Caco-2 (cell line): ENCODE measurements at regions not wholly inside any gene's neighbourhood (a gene's known extent, or its start where the extent isn't known, plus 50 kb on each side); places are given as distances from the start of the nearest gene placed in this dataset.

Experiments used
- BruUV-seq: library from RNA; stranded (reverse); fragments of 400-500 nt; replicated peaks from 2 replicates; lab custom pipeline; 2021; lab: Mats Ljungman, UMichigan
- CTCF ChIA-PET: fragments of 300-600 bp; sonication (Branson Sonifier 250); formaldehyde crosslinking; loops from one replicate; lab custom pipeline; 2022; ENCODE audit warnings: antibody characterized with exemption; lab: Charles Lee
- POLR2A ChIA-PET: fragments of 300-600 bp; sonication (Branson Sonifier 250); formaldehyde crosslinking; loops from one replicate; lab custom pipeline; 2022; ENCODE audit warnings: antibody characterized with exemption; lab: Charles Lee
- DNase-seq, 2 experiments: peaks; one replicate each; pipeline versions ENCODE4 v3.0.0 to v3.0.0-alpha.2; 2020 to 2022
- H3K27me3 ChIP-seq: replicated peaks from 2 replicates; pipeline ENCODE4 v1.6.0; 2011; ENCODE audit warnings: low read length; ENCODE audit not compliant: control insufficient read depth, insufficient read depth
- H3K36me3 ChIP-seq: 2 replicates; pipeline ENCODE4 v1.5.1; 2011; ENCODE audit warnings: low read length; ENCODE audit not compliant: control insufficient read depth, insufficient read depth
- H3K4me1 ChIP-seq: fragments of 250-450 bp; sonication (Bioruptor Pico); 2 replicates; pipeline ENCODE4 v1.5.1; 2020; ENCODE audit warnings: mild to moderate bottlenecking
- H3K4me3 ChIP-seq: 2 replicates; pipeline ENCODE4 v1.5.1; 2011; ENCODE audit warnings: low read depth, mild to moderate bottlenecking, control low read depth, low read length
- H3K9me3 ChIP-seq: fragments of 250-450 bp; sonication (Bioruptor Pico); 2 replicates; pipeline ENCODE4 v1.5.1; 2020; ENCODE audit warnings: mild to moderate bottlenecking, moderate library complexity
- H3K27ac Mint-ChIP-seq: one replicate; pipeline ENCODE4 v1.8.0; 2022; ENCODE audit warnings: mixed read lengths; ENCODE audit not compliant: unreplicated experiment
- H3K27me3 Mint-ChIP-seq: one replicate; pipeline ENCODE4 v1.8.0; 2022; ENCODE audit warnings: mixed read lengths; ENCODE audit not compliant: insufficient read depth, unreplicated experiment
- H3K36me3 Mint-ChIP-seq: one replicate; pipeline ENCODE4 v1.8.0; 2022; ENCODE audit warnings: mild to moderate bottlenecking, mixed read lengths; ENCODE audit not compliant: insufficient read depth, unreplicated experiment
- H3K4me1 Mint-ChIP-seq: one replicate; pipeline ENCODE4 v1.8.0; 2022; ENCODE audit warnings: low read depth, mixed read lengths; ENCODE audit not compliant: unreplicated experiment
- H3K4me3 Mint-ChIP-seq: one replicate; pipeline ENCODE4 v1.8.0; 2022; ENCODE audit warnings: mild to moderate bottlenecking, moderate library complexity, mixed read lengths; ENCODE audit not compliant: unreplicated experiment
- H3K9me3 Mint-ChIP-seq: one replicate; pipeline ENCODE4 v1.8.0; 2022; ENCODE audit warnings: mixed read lengths; ENCODE audit not compliant: unreplicated experiment
- CTCF ChIP-seq, 2 experiments: fragments of 200-600 bp in 1 of 2; IDR thresholded peaks; 1 replicate in 1 of 2; 2 replicates in 1 of 2; pipeline versions ENCODE4 v1.5.1 to v1.8.0; 2011 to 2022; ENCODE audit warnings: antibody characterized with exemption in 1 of 2, control low read depth in 1 of 2, inconsistent platforms in 1 of 2, low read depth in 1 of 2, low read length in 1 of 2, mild to moderate bottlenecking in 1 of 2, moderate library complexity in 1 of 2; ENCODE audit not compliant: insufficient read depth in 1 of 2, severe bottlenecking in 1 of 2, unreplicated experiment in 1 of 2
- intact Hi-C: fragments of 100-400 bp; cut with micrococcal nuclease; formaldehyde crosslinking; loops from one replicate; pipeline ENCODE4 v1.10.0; 2022; ENCODE audit not compliant: unreplicated experiment

- Mint-ChIP-seq H3K36me3 (no peaks in the 10 kb centered on the region), H3K4me1 (no peaks in the 10 kb centered on the region), H3K4me3 (no peak overlapping the region), H3K27me3 (peaks cover 13% of the 10 kb centered on the region), H3K9me3 (no peaks in the 10 kb centered on the region), H3K27ac (no peak overlapping the region)
- no TSS peak for BruUV-seq
- Histone ChIP-seq H3K4me3 (no peak overlapping the region), H3K9me3 (no peaks in the 10 kb centered on the region), H3K36me3 (no peaks in the 10 kb centered on the region), H3K4me1 (no peaks in the 10 kb centered on the region), H3K27me3 (no peaks in the 10 kb centered on the region)
- ChIA-PET POLR2A (no interaction called here), CTCF (no interaction called here)
- DNase-seq: no peak
- intact Hi-C loops: no loop called here
- TF ChIP-seq CTCF (IDR thresholded peaks at IDR 0.05; ENCODE audit: insufficient read depth in 1 of 2, low read depth in 1 of 2, low read length in 1 of 2, severe bottlenecking in 1 of 2, unreplicated experiment in 1 of 2): no peak
These were observed 363.5 kb upstream of the EEF2KMT start for GRCh38 chr16:5461141-5461540.

GRCh38 chr16:5460701-5461100 is 363.1 kb upstream of the EEF2KMT start:
- ChIA-PET POLR2A (no interaction called here), CTCF (no interaction called here)
- intact Hi-C loops: no loop called here
- H3K9me3 ChIP-seq: no peaks in the 10 kb centered on the region
- H3K27me3 ChIP-seq: no peaks in the 10 kb centered on the region
- BruUV-seq: no TSS peak
- H3K9me3 Mint-ChIP-seq: no peaks in the 10 kb centered on the region
- no peak overlapping the region for H3K4me3 ChIP-seq
- H3K36me3 ChIP-seq: no peaks in the 10 kb centered on the region
- no peak for DNase-seq
- no peaks in the 10 kb centered on the region for H3K4me1 ChIP-seq
- no peak overlapping the region for H3K27ac Mint-ChIP-seq
- no peak overlapping the region for H3K4me3 Mint-ChIP-seq
- no peak for TF ChIP-seq CTCF (IDR thresholded peaks at IDR 0.05; ENCODE audit: insufficient read depth in 1 of 2, low read depth in 1 of 2, low read length in 1 of 2, severe bottlenecking in 1 of 2, unreplicated experiment in 1 of 2)
- H3K36me3 Mint-ChIP-seq: no peaks in the 10 kb centered on the region
- H3K27me3 Mint-ChIP-seq: peaks cover 10% of the 10 kb centered on the region
- H3K4me1 Mint-ChIP-seq: no peaks in the 10 kb centered on the region

- Histone ChIP-seq H3K4me1 (no peaks in the 10 kb centered on the region), H3K4me3 (no peak overlapping the region), H3K27me3 (no peaks in the 10 kb centered on the region), H3K9me3 (no peaks in the 10 kb centered on the region), H3K36me3 (no peaks in the 10 kb centered on the region)
- Mint-ChIP-seq H3K4me3 (no peak overlapping the region), H3K9me3 (no peaks in the 10 kb centered on the region), H3K4me1 (no peaks in the 10 kb centered on the region), H3K36me3 (no peaks in the 10 kb centered on the region), H3K27me3 (peaks cover 10% of the 10 kb centered on the region), H3K27ac (no peak overlapping the region)
- no peak for TF ChIP-seq CTCF (IDR thresholded peaks at IDR 0.05; ENCODE audit: insufficient read depth in 1 of 2, low read depth in 1 of 2, low read length in 1 of 2, severe bottlenecking in 1 of 2, unreplicated experiment in 1 of 2)
- no peak for DNase-seq
- POLR2A ChIA-PET: no interaction called here
- intact Hi-C loops: no loop called here
- no TSS peak for BruUV-seq
- CTCF ChIA-PET: no interaction called here
These were observed 362.3 kb upstream of the EEF2KMT start for GRCh38 chr16:5459863-5460262.
